ENCODE measurements at regions not wholly inside any gene's neighbourhood (a gene's known extent, or its start where the extent isn't known, plus 50 kb on each side); places are given as distances from the start of the nearest gene placed in this dataset.

DNA sequence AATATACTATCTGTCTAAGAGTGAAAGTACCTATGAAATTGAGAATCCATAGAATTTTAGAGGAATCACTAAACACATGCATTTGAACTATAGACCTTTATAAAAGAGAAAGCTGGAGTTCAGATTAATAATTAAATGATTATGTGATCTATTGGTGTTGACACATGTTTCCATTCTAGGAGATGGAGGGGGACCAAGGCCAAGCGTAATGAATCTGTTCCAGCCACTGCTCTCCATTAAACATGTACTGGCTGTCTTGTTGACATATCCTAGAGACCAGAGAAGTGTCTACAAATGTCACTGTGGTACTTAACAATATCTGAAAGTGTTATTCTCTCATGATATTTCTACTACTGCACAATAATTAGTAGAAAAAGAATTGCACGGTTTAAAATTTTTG, 432.4 kb downstream of the BMP2 start:
- POLR2A ChIA-PET, result no interaction called here
- CTCF ChIA-PET, result no interaction called here
- H3K4me3 ChIP-seq (ENCODE audit: low read depth, low read length), result no peak overlapping the region
- H3K27ac ChIP-seq (ENCODE audit: low read depth, low read length), result no peak overlapping the region
- no peak for DNase-seq (ENCODE audit: low read depth, low spot score)
- no peaks in the 10 kb centered on the region for H3K27me3 ChIP-seq (ENCODE audit: control insufficient read depth, insufficient read depth, low read length)
- H3K9me3 ChIP-seq (ENCODE audit: control insufficient read depth, insufficient read depth, low read length), result no peaks in the 10 kb centered on the region
- TF ChIP-seq, protein P1, sequence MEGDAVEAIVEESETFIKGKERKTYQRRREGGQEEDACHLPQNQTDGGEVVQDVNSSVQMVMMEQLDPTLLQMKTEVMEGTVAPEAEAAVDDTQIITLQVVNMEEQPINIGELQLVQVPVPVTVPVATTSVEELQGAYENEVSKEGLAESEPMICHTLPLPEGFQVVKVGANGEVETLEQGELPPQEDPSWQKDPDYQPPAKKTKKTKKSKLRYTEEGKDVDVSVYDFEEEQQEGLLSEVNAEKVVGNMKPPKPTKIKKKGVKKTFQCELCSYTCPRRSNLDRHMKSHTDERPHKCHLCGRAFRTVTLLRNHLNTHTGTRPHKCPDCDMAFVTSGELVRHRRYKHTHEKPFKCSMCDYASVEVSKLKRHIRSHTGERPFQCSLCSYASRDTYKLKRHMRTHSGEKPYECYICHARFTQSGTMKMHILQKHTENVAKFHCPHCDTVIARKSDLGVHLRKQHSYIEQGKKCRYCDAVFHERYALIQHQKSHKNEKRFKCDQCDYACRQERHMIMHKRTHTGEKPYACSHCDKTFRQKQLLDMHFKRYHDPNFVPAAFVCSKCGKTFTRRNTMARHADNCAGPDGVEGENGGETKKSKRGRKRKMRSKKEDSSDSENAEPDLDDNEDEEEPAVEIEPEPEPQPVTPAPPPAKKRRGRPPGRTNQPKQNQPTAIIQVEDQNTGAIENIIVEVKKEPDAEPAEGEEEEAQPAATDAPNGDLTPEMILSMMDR (IDR thresholded peaks at IDR 0.05; ENCODE audit: low read depth, low read length), result no peak

DNA sequence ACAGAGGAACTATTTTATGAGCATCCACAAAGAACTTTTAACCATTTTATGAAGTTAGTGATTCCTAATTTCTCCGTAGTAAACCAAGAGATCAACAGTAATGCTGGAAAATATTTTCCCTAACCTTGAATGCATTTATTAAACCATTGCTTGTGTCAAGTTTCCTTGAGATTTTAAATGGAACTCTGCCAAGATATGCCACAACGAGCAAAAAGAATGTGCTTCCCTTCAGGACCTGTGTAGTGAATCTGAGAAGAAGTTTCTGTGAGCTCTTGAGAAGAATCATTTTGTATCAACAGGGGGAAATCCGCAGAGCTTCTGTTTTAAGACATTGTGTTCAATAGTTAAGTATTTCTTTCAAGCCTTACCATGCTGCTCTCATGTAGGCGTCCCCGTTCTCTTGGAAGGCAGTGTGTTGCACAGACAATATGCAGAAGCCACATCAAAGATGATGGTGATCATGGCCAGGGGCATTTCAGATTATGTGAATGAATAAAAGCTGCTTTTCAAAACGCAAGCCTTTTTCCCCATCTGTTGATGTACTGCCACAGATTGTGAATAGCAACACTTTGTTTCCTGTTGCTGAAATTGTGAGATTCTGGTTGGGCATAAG, 439.8 kb downstream of the BMP2 start:
- Histone ChIP-seq H3K27ac (ENCODE audit: low read depth, low read length) (no peak overlapping the region), H3K27me3 (ENCODE audit: control insufficient read depth, insufficient read depth, low read length) (no peaks in the 10 kb centered on the region), H3K4me3 (ENCODE audit: low read depth, low read length) (no peak overlapping the region), H3K9me3 (ENCODE audit: control insufficient read depth, insufficient read depth, low read length) (peaks cover 5% of the 10 kb centered on the region)
- DNase-seq (ENCODE audit: low read depth, low spot score), result no peak
- CTCF ChIA-PET, result no interaction called here
- POLR2A ChIA-PET, result no interaction called here
- TF ChIP-seq, protein P1 (IDR thresholded peaks at IDR 0.05; ENCODE audit: low read depth, low read length), result no peak

DNA sequence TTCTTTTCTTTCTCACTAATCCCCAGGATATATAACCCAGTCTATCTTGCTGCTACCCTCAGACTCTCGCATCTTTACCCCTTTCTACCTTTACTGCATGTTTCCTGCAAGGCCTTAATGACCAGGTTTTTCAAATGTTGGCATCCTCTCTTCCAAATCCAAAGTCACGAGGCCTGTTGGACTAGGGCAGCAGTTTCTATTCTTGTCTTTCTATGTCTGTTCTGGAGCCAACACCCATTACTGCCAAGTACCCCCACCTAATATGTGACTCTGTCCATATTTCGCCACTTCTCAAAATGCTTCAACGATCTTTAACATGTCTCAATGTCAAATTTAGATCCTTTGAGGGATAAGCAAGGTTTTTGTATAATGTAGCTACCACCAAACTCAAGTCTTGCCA, 443.4 kb downstream of the BMP2 start:
- Histone ChIP-seq H3K27ac (ENCODE audit: low read depth, low read length) (no peak overlapping the region), H3K9me3 (ENCODE audit: control insufficient read depth, insufficient read depth, low read length) (peaks cover 10% of the 10 kb centered on the region), H3K4me3 (ENCODE audit: low read depth, low read length) (no peak overlapping the region), H3K27me3 (ENCODE audit: control insufficient read depth, insufficient read depth, low read length) (no peaks in the 10 kb centered on the region)
- ChIA-PET POLR2A (no interaction called here), CTCF (no interaction called here)
- DNase-seq (ENCODE audit: low read depth, low spot score), result no peak
- TF ChIP-seq, protein P1 (IDR thresholded peaks at IDR 0.05; ENCODE audit: low read depth, low read length), result no peak

DNA sequence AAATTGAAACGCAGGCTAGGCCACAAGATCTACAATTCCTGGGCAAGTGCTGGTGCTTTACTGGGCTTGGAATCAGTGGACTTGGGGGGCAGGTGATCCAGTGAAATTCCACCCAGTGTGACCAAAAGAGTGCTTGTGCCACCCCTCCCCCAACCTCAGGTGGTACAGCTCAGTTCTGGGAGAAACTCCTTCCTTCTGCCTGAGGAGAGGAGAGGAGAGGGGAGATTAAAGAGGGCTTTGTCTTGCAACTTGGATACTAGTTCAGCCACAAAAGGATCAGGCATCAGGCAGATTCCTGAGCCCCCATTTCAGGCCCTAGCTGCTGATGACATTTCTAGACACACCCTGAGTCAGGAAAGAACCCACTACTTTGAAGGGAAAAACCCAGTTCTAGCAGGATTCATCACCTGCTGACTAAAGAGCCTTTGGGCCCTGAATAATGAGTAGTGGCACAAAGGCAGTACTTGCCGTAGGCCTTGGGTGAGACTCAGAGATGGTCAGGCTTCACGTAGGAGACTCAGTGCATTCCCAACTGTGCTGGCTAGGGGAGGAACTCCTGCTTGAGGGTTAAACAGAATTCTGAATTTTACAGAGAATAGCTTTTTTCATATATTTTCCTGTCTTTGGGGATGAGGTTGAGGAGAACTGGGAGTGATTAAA, 446.7 kb downstream of the BMP2 start:
- ChIA-PET POLR2A (no interaction called here), CTCF (no interaction called here)
- TF ChIP-seq, protein P1 (IDR thresholded peaks at IDR 0.05; ENCODE audit: low read depth, low read length), result no peak
- no peak overlapping the region for H3K27ac ChIP-seq (ENCODE audit: low read depth, low read length)
- H3K9me3 ChIP-seq (ENCODE audit: control insufficient read depth, insufficient read depth, low read length), result peaks cover 18% of the 10 kb centered on the region
- no peak overlapping the region for H3K4me3 ChIP-seq (ENCODE audit: low read depth, low read length)
- no peaks in the 10 kb centered on the region for H3K27me3 ChIP-seq (ENCODE audit: control insufficient read depth, insufficient read depth, low read length)
- DNase-seq (ENCODE audit: low read depth, low spot score), result no peak

DNA sequence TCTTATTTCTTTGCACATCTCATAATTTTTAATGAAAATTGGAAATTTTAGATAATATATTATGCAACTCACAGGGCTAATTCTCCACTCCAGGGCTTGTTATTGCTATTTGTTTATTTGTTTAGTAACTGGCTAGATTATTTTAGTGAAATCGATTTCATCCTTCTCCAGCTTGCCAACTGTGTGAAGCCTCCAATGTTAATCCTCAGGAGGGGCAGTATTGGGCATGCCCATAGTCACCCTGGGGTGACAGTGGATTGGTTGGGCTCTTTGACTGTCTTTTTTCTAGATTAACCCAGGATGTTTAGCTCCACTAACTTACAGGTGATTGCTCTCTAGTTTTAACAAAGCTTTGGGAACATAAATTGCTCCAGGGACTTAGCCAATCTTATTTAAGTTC, 450.1 kb downstream of the BMP2 start:
- no peak overlapping the region for H3K27ac ChIP-seq (ENCODE audit: low read depth, low read length)
- CTCF ChIA-PET, result interaction anchor here (0.6 kb wide), 1 partner anchor 212 kb away, joined by 7 read pairs; no protein-coding TSS in a partner anchor
- H3K9me3 ChIP-seq (ENCODE audit: control insufficient read depth, insufficient read depth, low read length), result peaks cover 12% of the 10 kb centered on the region
- DNase-seq (ENCODE audit: low read depth, low spot score), result no peak
- H3K27me3 ChIP-seq (ENCODE audit: control insufficient read depth, insufficient read depth, low read length), result no peaks in the 10 kb centered on the region
- H3K4me3 ChIP-seq (ENCODE audit: low read depth, low read length), result no peak overlapping the region
- TF ChIP-seq, protein P1 (IDR thresholded peaks at IDR 0.05; ENCODE audit: low read depth, low read length), result no peak
- POLR2A ChIA-PET, result no interaction called here
